Hepatocyte (in vitro differentiated cells): ENCODE measurements at regions not wholly inside any gene's neighbourhood (a gene's known extent, or its start where the extent isn't known, plus 50 kb on each side); places are given as distances from the start of the nearest gene placed in this dataset.

Source experiments
- DNase-seq: peaks from one replicate; pipeline ENCODE4 v3.0.0-alpha.2; 2016; ENCODE audit warnings: low spot score
- H2AFZ ChIP-seq: fragments of 200-600 bp; sonication (generic); 2 replicates; pipeline ENCODE4 v1.6.0; 2016; ENCODE audit warnings: antibody characterized with exemption, mild to moderate bottlenecking
- H3K27ac ChIP-seq: fragments of 200-600 bp; sonication (generic); 2 replicates; pipeline ENCODE4 v1.5.1; 2016; ENCODE audit warnings: mild to moderate bottlenecking
- H3K27me3 ChIP-seq: fragments of 200-600 bp; sonication (generic); 2 replicates; pipeline ENCODE4 v1.6.1; 2016
- H3K36me3 ChIP-seq: fragments of 200-600 bp; sonication (generic); replicated peaks from 2 replicates; pipeline ENCODE4 v1.5.1; 2016; ENCODE audit warnings: low read depth; ENCODE audit not compliant: insufficient read depth
- H3K4me1 ChIP-seq: fragments of 200-600 bp; sonication (generic); 2 replicates; pipeline ENCODE4 v1.5.1; 2016; ENCODE audit warnings: mild to moderate bottlenecking, moderate library complexity; ENCODE audit not compliant: insufficient read depth
- H3K4me2 ChIP-seq: fragments of 200-600 bp; sonication (generic); 2 replicates; pipeline ENCODE4 v1.6.0; 2016
- H3K4me3 ChIP-seq: fragments of 200-600 bp; sonication (generic); 2 replicates; pipeline ENCODE4 v1.5.1; 2016; ENCODE audit warnings: mild to moderate bottlenecking
- H3K79me2 ChIP-seq: fragments of 200-600 bp; sonication (generic); 2 replicates; pipeline ENCODE4 v1.6.0; 2017; ENCODE audit warnings: mild to moderate bottlenecking
- H3K9me2 ChIP-seq: fragments of 200-600 bp; sonication (generic); replicated peaks from 2 replicates; pipeline ENCODE4 v1.6.0; 2017; ENCODE audit warnings: mild to moderate bottlenecking; ENCODE audit not compliant: insufficient read depth
- H3K9me3 ChIP-seq: fragments of 200-600 bp; sonication (generic); 2 replicates; pipeline ENCODE4 v1.5.1; 2016; ENCODE audit warnings: low read depth, mild to moderate bottlenecking
- H4K20me1 ChIP-seq: fragments of 200-600 bp; sonication (generic); 2 replicates; pipeline ENCODE4 v1.6.0; 2016; ENCODE audit warnings: mild to moderate bottlenecking; ENCODE audit not compliant: insufficient read depth, poor library complexity, severe bottlenecking
- EZH2 ChIP-seq: fragments of 200-600 bp; sonication (generic); IDR thresholded peaks from 2 replicates; pipeline ENCODE4 v1.6.1; 2016; ENCODE audit warnings: antibody characterized with exemption, mild to moderate bottlenecking, borderline replicate concordance
- EZH2phosphoT487 ChIP-seq: fragments of 200-600 bp; sonication (generic); IDR thresholded peaks from one replicate; pipeline ENCODE4 v1.6.1; 2018; ENCODE audit warnings: antibody characterized with exemption, mild to moderate bottlenecking, low read depth, moderate library complexity; ENCODE audit not compliant: unreplicated experiment, severe bottlenecking
- WGBS: methylation state at CpG from one replicate; pipeline ENCODE4 v1.1.6; 2016; ENCODE audit warnings: low lambda C conversion rate; ENCODE audit errors: missing lambda C conversion rate; 5-methylcytosine and 5-hydroxymethylcytosine counted together
- TF ChIP-seq, protein P1 (sequence below): fragments of 200-600 bp; sonication (generic); IDR thresholded peaks from 2 replicates; pipeline ENCODE4 v1.5.1; 2016; ENCODE audit warnings: antibody characterized with exemption, mild to moderate bottlenecking; ENCODE audit not compliant: poor library complexity

- no peak for TF ChIP-seq EZH2
- TF ChIP-seq EZH2phosphoT487 = no peak
- TF ChIP-seq, protein P1, sequence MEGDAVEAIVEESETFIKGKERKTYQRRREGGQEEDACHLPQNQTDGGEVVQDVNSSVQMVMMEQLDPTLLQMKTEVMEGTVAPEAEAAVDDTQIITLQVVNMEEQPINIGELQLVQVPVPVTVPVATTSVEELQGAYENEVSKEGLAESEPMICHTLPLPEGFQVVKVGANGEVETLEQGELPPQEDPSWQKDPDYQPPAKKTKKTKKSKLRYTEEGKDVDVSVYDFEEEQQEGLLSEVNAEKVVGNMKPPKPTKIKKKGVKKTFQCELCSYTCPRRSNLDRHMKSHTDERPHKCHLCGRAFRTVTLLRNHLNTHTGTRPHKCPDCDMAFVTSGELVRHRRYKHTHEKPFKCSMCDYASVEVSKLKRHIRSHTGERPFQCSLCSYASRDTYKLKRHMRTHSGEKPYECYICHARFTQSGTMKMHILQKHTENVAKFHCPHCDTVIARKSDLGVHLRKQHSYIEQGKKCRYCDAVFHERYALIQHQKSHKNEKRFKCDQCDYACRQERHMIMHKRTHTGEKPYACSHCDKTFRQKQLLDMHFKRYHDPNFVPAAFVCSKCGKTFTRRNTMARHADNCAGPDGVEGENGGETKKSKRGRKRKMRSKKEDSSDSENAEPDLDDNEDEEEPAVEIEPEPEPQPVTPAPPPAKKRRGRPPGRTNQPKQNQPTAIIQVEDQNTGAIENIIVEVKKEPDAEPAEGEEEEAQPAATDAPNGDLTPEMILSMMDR = no peak
- Histone ChIP-seq H3K4me1 (peaks cover 8% of the 10 kb centered on the region), H2AFZ (no peak overlapping the region), H3K9me2 (no peaks in the 10 kb centered on the region), H3K27ac (peak overlapping the region; percentile 69), H3K4me2 (no peak overlapping the region), H3K36me3 (no peaks in the 10 kb centered on the region), H3K4me3 (no peak overlapping the region), H4K20me1 (no peaks in the 10 kb centered on the region), H3K79me2 (no peaks in the 10 kb centered on the region), H3K27me3 (no peaks in the 10 kb centered on the region), H3K9me3 (no peaks in the 10 kb centered on the region)
- no peak for DNase-seq
- WGBS = 55% methylated on average over 2 of the region's 2 CpGs
These were observed 62.4 kb upstream of the ATF7IP2 start for GRCh38 chr16:10323528-10323869.

- Histone ChIP-seq H4K20me1 (no peaks in the 10 kb centered on the region), H3K4me3 (no peak overlapping the region), H3K4me2 (no peak overlapping the region), H3K27ac (peak overlapping the region; percentile 69), H3K27me3 (no peaks in the 10 kb centered on the region), H2AFZ (no peak overlapping the region), H3K4me1 (peaks cover 3% of the 10 kb centered on the region), H3K9me2 (no peaks in the 10 kb centered on the region), H3K36me3 (no peaks in the 10 kb centered on the region), H3K79me2 (no peaks in the 10 kb centered on the region), H3K9me3 (no peaks in the 10 kb centered on the region)
- no peak for DNase-seq
- TF ChIP-seq, protein P1 = no peak
- no peak for TF ChIP-seq EZH2
- no peak for TF ChIP-seq EZH2phosphoT487
- 100% methylated on average over 2 of the region's 2 CpGs for WGBS
These were observed 61.7 kb upstream of the ATF7IP2 start for GRCh38 chr16:10324210-10324609.

DNA sequence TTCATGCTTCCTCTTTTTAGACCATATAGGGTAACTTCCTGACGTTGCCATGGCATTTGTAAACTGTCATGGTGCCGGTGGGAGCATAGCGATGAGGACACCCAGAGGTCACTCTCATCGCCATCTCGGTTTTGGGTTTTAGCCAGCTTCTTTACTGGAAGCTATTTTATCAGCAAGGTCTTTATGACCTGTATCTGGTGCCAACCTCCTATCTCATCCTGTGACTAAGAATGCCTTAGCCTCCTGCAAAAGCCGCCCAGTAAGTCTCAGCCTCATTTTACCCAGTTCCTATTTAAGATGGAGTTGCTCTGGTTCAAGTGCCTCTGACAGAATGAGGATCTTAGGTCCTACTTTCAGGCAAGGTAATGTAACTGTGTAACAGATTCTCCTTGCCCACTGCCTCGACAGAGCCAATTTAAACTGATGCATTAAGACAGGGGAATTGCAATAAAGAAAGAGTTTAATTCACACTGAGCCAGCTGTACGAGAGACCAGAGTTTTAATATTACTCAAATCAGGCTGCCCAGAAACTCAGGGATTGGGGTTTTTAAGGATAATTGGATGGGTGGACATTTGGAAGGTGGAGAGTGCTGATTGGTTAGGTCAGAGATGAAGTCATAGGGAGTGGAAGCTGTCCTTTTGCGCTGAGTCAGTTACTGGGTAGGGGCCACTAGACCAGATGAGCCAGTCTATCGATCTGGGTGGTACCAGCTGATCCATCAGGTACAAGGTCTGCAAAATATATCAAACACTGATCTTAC, 59.9 kb upstream of the ATF7IP2 start:
- Histone ChIP-seq H3K27me3 (no peaks in the 10 kb centered on the region), H3K36me3 (no peaks in the 10 kb centered on the region), H3K4me3 (no peak overlapping the region), H3K4me2 (no peak overlapping the region), H4K20me1 (no peaks in the 10 kb centered on the region), H3K79me2 (no peaks in the 10 kb centered on the region), H3K4me1 (peaks cover 3% of the 10 kb centered on the region), H3K9me3 (no peaks in the 10 kb centered on the region), H3K9me2 (no peaks in the 10 kb centered on the region), H2AFZ (no peak overlapping the region), H3K27ac (no peak overlapping the region)
- no peak for DNase-seq
- TF ChIP-seq EZH2 (no peak), EZH2phosphoT487 (no peak)
- TF ChIP-seq, protein P1 = no peak
- WGBS = 83% methylated on average over 10 of the region's 10 CpGs
